Muscle layer of colon (tissue), 2 donors: ENCODE measurements at regions not wholly inside any gene's neighbourhood (a gene's known extent, or its start where the extent isn't known, plus 50 kb on each side); places are given as distances from the start of the nearest gene placed in this dataset.

Experiments used
- H3K27ac ChIP-seq: one replicate; pipeline ENCODE4 v1.7.0; 2013; ENCODE audit warnings: low read depth, mild to moderate bottlenecking, low read length, moderate library complexity
- H3K27me3 ChIP-seq, 2 donors: one replicate each; pipeline ENCODE4 v1.7.0; 2013; ENCODE audit warnings: low read length in 2 of 2, mild to moderate bottlenecking in 2 of 2; ENCODE audit not compliant: insufficient read depth in 2 of 2, control insufficient read depth in 1 of 2
- H3K36me3 ChIP-seq: one replicate; pipeline ENCODE4 v1.7.0; 2013; ENCODE audit warnings: mild to moderate bottlenecking, low read length; ENCODE audit not compliant: insufficient read depth
- H3K4me1 ChIP-seq: one replicate; pipeline ENCODE4 v1.7.0; 2013; ENCODE audit warnings: mild to moderate bottlenecking, low read length; ENCODE audit not compliant: insufficient read depth
- H3K4me3 ChIP-seq, 2 donors: one replicate each; pipeline ENCODE4 v1.7.0; 2013; ENCODE audit warnings: low read length in 2 of 2, low read depth in 1 of 2, mild to moderate bottlenecking in 1 of 2, moderate library complexity in 1 of 2
- H3K9ac ChIP-seq: one replicate; pipeline ENCODE4 v1.7.0; 2013; ENCODE audit warnings: low read length
- H3K9me3 ChIP-seq: one replicate; pipeline ENCODE4 v1.7.0; 2013; ENCODE audit warnings: mild to moderate bottlenecking, low read length
- donor health status: abdominal sarcoma.
- donor health status: Adenocarcinoma of cecum.

DNA sequence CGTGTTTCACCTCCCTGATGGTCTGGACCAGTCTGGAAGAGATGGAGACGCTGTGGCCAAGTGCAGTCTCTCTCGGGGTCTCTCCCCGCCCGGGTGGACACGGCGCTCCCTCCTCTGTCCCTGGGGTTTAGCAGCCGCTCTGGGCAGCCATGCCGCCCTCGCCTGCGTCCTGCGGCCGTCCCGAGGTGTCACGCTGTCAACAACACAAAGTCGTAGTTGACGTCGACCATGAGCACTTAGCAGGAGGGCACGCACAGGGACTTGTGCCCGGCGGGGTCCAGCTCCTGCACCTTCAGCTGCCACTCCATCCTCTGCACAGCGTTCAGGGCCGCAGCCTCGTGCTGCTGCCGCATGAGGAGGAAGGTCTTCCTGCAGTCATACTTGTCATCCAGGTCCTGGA lies 368.9 kb downstream of the CDH9 start:
- no peaks in the 10 kb centered on the region for H3K9me3 ChIP-seq
- no peaks in the 10 kb centered on the region for H3K4me1 ChIP-seq
- H3K27me3 ChIP-seq = no peaks in the 10 kb centered on the region
- H3K9ac ChIP-seq = no peak overlapping the region
- H3K4me3 ChIP-seq = no peak overlapping the region
- no peak overlapping the region for H3K27ac ChIP-seq
- no peaks in the 10 kb centered on the region for H3K36me3 ChIP-seq

DNA sequence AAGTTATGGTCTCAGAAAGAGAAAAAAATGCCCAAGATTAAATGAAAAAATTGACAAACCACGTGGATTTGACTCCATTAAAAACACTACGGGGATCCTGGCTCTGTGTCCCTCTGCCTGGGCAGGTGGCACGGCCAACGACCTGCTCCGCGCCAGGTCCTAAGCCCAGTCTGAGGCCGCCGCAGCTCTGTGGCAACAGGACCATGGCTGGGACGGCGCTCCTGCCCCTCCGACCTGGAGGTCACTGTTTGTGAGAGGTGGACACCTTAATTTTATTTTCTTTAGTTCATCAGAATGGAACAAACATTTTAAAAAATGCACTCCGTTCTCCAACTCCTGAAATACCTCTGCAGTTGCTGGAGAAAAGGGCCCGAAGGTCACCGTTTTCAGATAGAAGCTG lies 369.4 kb downstream of the CDH9 start:
- Histone ChIP-seq H3K4me1 (no peaks in the 10 kb centered on the region), H3K4me3 (no peak overlapping the region), H3K36me3 (no peaks in the 10 kb centered on the region), H3K27me3 (no peaks in the 10 kb centered on the region), H3K9me3 (no peaks in the 10 kb centered on the region), H3K9ac (no peak overlapping the region), H3K27ac (no peak overlapping the region)

DNA sequence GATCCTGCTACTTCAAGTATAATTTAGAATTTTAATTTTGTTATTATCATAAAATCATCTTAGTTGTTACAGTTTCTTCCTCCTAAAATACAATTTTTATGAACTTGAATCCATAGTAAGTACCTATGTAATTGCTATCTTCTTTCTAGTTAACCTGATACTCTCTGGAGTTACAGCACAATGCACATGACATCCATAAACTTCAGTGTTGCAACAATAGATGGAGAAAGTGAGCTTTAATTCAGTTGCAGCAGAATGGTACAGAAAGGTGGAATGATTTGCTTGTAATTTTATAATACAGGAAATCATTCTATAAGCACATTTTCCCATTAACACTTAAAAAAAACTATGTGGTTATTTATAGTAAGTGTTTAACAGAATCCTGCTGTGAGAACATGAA lies 372.0 kb downstream of the CDH9 start:
- no peaks in the 10 kb centered on the region for H3K9me3 ChIP-seq
- H3K27me3 ChIP-seq = no peaks in the 10 kb centered on the region
- no peak overlapping the region for H3K4me3 ChIP-seq
- H3K27ac ChIP-seq = no peak overlapping the region
- no peak overlapping the region for H3K9ac ChIP-seq
- H3K4me1 ChIP-seq = no peaks in the 10 kb centered on the region
- H3K36me3 ChIP-seq = no peaks in the 10 kb centered on the region

GRCh38 chr5:26663500-26663899 lies 374.9 kb downstream of the CDH9 start:
- Histone ChIP-seq H3K9ac (no peak overlapping the region), H3K4me3 (no peak overlapping the region), H3K9me3 (no peaks in the 10 kb centered on the region), H3K27ac (no peak overlapping the region), H3K4me1 (no peaks in the 10 kb centered on the region), H3K27me3 (no peaks in the 10 kb centered on the region), H3K36me3 (no peaks in the 10 kb centered on the region)

- H3K36me3 ChIP-seq = no peaks in the 10 kb centered on the region
- H3K4me1 ChIP-seq = no peaks in the 10 kb centered on the region
- no peak overlapping the region for H3K9ac ChIP-seq
- H3K27me3 ChIP-seq = no peaks in the 10 kb centered on the region
- no peak overlapping the region for H3K27ac ChIP-seq
- H3K9me3 ChIP-seq = no peaks in the 10 kb centered on the region
- no peak overlapping the region for H3K4me3 ChIP-seq
These were observed 375.5 kb downstream of the CDH9 start for GRCh38 chr5:26662806-26663360.

- Histone ChIP-seq H3K27me3 (no peaks in the 10 kb centered on the region), H3K9me3 (peaks cover 4% of the 10 kb centered on the region), H3K4me3 (no peak overlapping the region), H3K4me1 (no peaks in the 10 kb centered on the region), H3K36me3 (no peaks in the 10 kb centered on the region), H3K27ac (no peak overlapping the region), H3K9ac (no peak overlapping the region)
These were observed 378.3 kb downstream of the CDH9 start for GRCh38 chr5:26660116-26660515.

DNA sequence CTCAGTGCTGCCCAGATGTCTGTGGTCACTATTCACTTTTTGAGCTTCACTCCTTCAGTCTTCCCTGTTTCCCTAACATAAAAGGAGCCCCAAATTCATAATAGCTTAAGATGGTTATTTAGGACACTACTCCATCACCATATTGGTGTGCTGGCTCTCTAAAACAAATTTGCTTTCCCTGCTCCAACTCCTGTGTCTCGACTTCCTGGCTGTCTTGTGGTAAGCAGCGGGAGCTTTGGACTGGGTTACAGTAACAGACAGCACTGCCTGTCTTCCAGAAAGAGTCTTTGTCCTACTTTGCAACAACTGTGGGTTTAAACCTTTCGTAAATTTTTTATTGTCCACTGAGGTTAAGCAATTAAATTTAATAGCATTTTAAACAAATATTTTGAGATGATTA lies 389.4 kb downstream of the CDH9 start:
- H3K36me3 ChIP-seq = no peaks in the 10 kb centered on the region
- no peaks in the 10 kb centered on the region for H3K27me3 ChIP-seq
- no peak overlapping the region for H3K4me3 ChIP-seq
- no peak overlapping the region for H3K9ac ChIP-seq
- no peaks in the 10 kb centered on the region for H3K4me1 ChIP-seq
- no peaks in the 10 kb centered on the region for H3K9me3 ChIP-seq
- no peak overlapping the region for H3K27ac ChIP-seq

DNA sequence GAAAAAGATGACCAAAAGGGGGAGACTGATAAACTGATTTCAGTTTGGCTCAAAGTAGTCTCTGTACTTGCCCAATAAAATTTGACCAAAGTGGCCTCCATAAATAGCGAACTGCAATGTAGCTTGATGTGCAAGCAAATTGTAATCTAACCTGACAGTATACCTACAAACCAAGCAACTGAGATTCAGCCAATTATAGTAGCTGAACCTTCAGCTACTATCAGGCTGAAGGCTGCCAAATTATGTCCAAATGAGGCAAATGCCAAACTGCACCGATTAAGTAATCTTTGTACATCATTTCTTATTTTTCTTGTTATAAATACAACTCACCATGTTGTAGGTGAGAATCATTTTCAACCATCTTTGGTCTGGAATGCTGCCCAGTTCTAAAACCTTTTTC lies 390.6 kb downstream of the CDH9 start:
- Histone ChIP-seq H3K27me3 (no peaks in the 10 kb centered on the region), H3K27ac (no peak overlapping the region), H3K36me3 (no peaks in the 10 kb centered on the region), H3K4me1 (no peaks in the 10 kb centered on the region), H3K4me3 (no peak overlapping the region), H3K9ac (no peak overlapping the region), H3K9me3 (no peaks in the 10 kb centered on the region)

GRCh38 chr5:26645659-26646058 lies 392.7 kb downstream of the CDH9 start:
- Histone ChIP-seq H3K27ac (no peak overlapping the region), H3K36me3 (no peaks in the 10 kb centered on the region), H3K4me1 (no peaks in the 10 kb centered on the region), H3K9me3 (no peaks in the 10 kb centered on the region), H3K9ac (no peak overlapping the region), H3K27me3 (no peaks in the 10 kb centered on the region), H3K4me3 (no peak overlapping the region)

GRCh38 chr5:26641492-26641891 lies 396.9 kb downstream of the CDH9 start:
- Histone ChIP-seq H3K27me3 (no peaks in the 10 kb centered on the region), H3K27ac (no peak overlapping the region), H3K9me3 (no peaks in the 10 kb centered on the region), H3K9ac (no peak overlapping the region), H3K36me3 (no peaks in the 10 kb centered on the region), H3K4me1 (no peaks in the 10 kb centered on the region), H3K4me3 (no peak overlapping the region)

GRCh38 chr5:26625099-26625498 lies 413.3 kb downstream of the CDH9 start:
- Histone ChIP-seq H3K4me3 (no peak overlapping the region), H3K9ac (no peak overlapping the region), H3K27me3 (no peaks in the 10 kb centered on the region), H3K9me3 (no peaks in the 10 kb centered on the region), H3K4me1 (no peaks in the 10 kb centered on the region), H3K36me3 (no peaks in the 10 kb centered on the region), H3K27ac (no peak overlapping the region)

DNA sequence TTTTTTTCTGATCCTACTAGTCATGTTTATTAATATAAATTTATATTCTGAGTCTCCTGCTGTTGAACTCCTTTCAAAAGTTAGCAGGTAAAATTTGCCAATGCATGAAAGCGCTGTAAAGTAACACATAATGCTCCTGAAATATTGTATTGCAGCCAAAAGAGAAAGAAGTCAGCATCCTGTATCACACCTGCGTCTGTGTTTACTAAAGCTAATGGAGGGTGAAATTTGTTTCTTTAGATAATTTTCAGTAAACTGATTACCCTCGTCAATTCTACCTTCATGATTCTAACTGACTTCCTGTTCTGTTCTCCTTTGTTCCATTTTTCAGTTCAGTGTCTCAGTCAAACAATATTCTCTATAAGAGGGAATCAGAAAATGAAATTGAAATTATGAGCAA lies 415.4 kb downstream of the CDH9 start:
- H3K36me3 ChIP-seq = no peaks in the 10 kb centered on the region

More for the DNA sequence above, 415.4 kb downstream of the CDH9 start:
- Histone ChIP-seq H3K4me1 (no peaks in the 10 kb centered on the region), H3K27me3 (no peaks in the 10 kb centered on the region), H3K4me3 (no peak overlapping the region), H3K9me3 (no peaks in the 10 kb centered on the region), H3K27ac (no peak overlapping the region), H3K9ac (no peak overlapping the region)
